ENCODE measurements at regions not wholly inside any gene's neighbourhood (a gene's known extent, or its start where the extent isn't known, plus 50 kb on each side); places are given as distances from the start of the nearest gene placed in this dataset.

GRCh38 chr15:69807721-69808120 lies 290.0 kb downstream of the TLE3 start:
- TF ChIP-seq EZH2 (IDR thresholded peaks at IDR 0.05; ENCODE audit: borderline replicate concordance, low read depth, low read length, severe bottlenecking) (no peak), CTCF (IDR thresholded peaks at IDR 0.05; ENCODE audit: borderline replicate concordance, extremely low read depth, low read length, poor library complexity, severe bottlenecking) (no peak)
- Histone ChIP-seq H3K9me3 (ENCODE audit: insufficient read depth, low read length, severe bottlenecking) (no peaks in the 10 kb centered on the region), H4K20me1 (ENCODE audit: insufficient read depth, low read length) (no peaks in the 10 kb centered on the region; the same call in 1 of the 2 replicates), H3K36me3 (ENCODE audit: insufficient read depth, low read length) (no peaks in the 10 kb centered on the region), H3K4me3 (ENCODE audit: low read depth in 1 of 2, low read length in 2 of 2) (no peak overlapping the region), H3K4me1 (ENCODE audit: insufficient read depth, low read length) (peaks cover 17% of the 10 kb centered on the region), H3K79me2 (ENCODE audit: insufficient read depth, low read length) (no peaks in the 10 kb centered on the region), H2AFZ (ENCODE audit: low read depth, low read length) (no peak overlapping the region), H3K27me3 (ENCODE audit: insufficient read depth, low read length, poor library complexity) (no peaks in the 10 kb centered on the region), H3K27ac (ENCODE audit: low read length) (no peak overlapping the region), H3K4me2 (ENCODE audit: insufficient read depth, low read length) (no peak overlapping the region), H3K9ac (ENCODE audit: low read depth, low read length) (no peak overlapping the region)
- ATAC-seq (ENCODE audit: insufficient read depth, low read depth), result no peak
- no peak for DNase-seq

GRCh38 chr15:69808756-69809155 lies 289.0 kb downstream of the TLE3 start:
- Histone ChIP-seq H4K20me1 (ENCODE audit: insufficient read depth, low read length) (no peaks in the 10 kb centered on the region; the same call in 1 of the 2 replicates), H3K79me2 (ENCODE audit: insufficient read depth, low read length) (no peaks in the 10 kb centered on the region), H3K36me3 (ENCODE audit: insufficient read depth, low read length) (no peaks in the 10 kb centered on the region), H3K9me3 (ENCODE audit: insufficient read depth, low read length, severe bottlenecking) (no peaks in the 10 kb centered on the region), H3K4me3 (ENCODE audit: low read depth in 1 of 2, low read length in 2 of 2) (no peak overlapping the region), H3K4me2 (ENCODE audit: insufficient read depth, low read length) (no peak overlapping the region), H2AFZ (ENCODE audit: low read depth, low read length) (no peak overlapping the region), H3K27ac (ENCODE audit: low read length) (no peak overlapping the region), H3K27me3 (ENCODE audit: insufficient read depth, low read length, poor library complexity) (no peaks in the 10 kb centered on the region), H3K9ac (ENCODE audit: low read depth, low read length) (no peak overlapping the region), H3K4me1 (ENCODE audit: insufficient read depth, low read length) (peaks cover 17% of the 10 kb centered on the region)
- TF ChIP-seq EZH2 (IDR thresholded peaks at IDR 0.05; ENCODE audit: borderline replicate concordance, low read depth, low read length, severe bottlenecking) (no peak), CTCF (IDR thresholded peaks at IDR 0.05; ENCODE audit: borderline replicate concordance, extremely low read depth, low read length, poor library complexity, severe bottlenecking) (no peak)
- DNase-seq, result no peak
- ATAC-seq (ENCODE audit: insufficient read depth, low read depth), result no peak

GRCh38 chr15:69809421-69809820 lies 288.3 kb downstream of the TLE3 start:
- no peak for TF ChIP-seq CTCF (IDR thresholded peaks at IDR 0.05; ENCODE audit: borderline replicate concordance, extremely low read depth, low read length, poor library complexity, severe bottlenecking)
- TF ChIP-seq EZH2 (IDR thresholded peaks at IDR 0.05; ENCODE audit: borderline replicate concordance, low read depth, low read length, severe bottlenecking), result no peak
- Histone ChIP-seq H3K4me1 (ENCODE audit: insufficient read depth, low read length) (peaks cover 17% of the 10 kb centered on the region), H3K27me3 (ENCODE audit: insufficient read depth, low read length, poor library complexity) (no peaks in the 10 kb centered on the region), H3K4me3 (ENCODE audit: low read depth in 1 of 2, low read length in 2 of 2) (no peak overlapping the region), H3K79me2 (ENCODE audit: insufficient read depth, low read length) (no peaks in the 10 kb centered on the region), H3K9ac (ENCODE audit: low read depth, low read length) (no peak overlapping the region), H3K4me2 (ENCODE audit: insufficient read depth, low read length) (no peak overlapping the region), H3K36me3 (ENCODE audit: insufficient read depth, low read length) (no peaks in the 10 kb centered on the region), H3K9me3 (ENCODE audit: insufficient read depth, low read length, severe bottlenecking) (no peaks in the 10 kb centered on the region), H4K20me1 (ENCODE audit: insufficient read depth, low read length) (no peaks in the 10 kb centered on the region; the same call in 1 of the 2 replicates), H2AFZ (ENCODE audit: low read depth, low read length) (no peak overlapping the region), H3K27ac (ENCODE audit: low read length) (no peak overlapping the region)
- DNase-seq (no peak), ATAC-seq (ENCODE audit: insufficient read depth, low read depth) (no peak)
